ENCODE measurements at regions not wholly inside any gene's neighbourhood (a gene's known extent, or its start where the extent isn't known, plus 50 kb on each side); places are given as distances from the start of the nearest gene placed in this dataset.
"Not testable (repeated sequence)": the region's sequence is repeated elsewhere in the genome, so short reads cannot be mapped to it uniquely, and the experiment has no call there.

DNA sequence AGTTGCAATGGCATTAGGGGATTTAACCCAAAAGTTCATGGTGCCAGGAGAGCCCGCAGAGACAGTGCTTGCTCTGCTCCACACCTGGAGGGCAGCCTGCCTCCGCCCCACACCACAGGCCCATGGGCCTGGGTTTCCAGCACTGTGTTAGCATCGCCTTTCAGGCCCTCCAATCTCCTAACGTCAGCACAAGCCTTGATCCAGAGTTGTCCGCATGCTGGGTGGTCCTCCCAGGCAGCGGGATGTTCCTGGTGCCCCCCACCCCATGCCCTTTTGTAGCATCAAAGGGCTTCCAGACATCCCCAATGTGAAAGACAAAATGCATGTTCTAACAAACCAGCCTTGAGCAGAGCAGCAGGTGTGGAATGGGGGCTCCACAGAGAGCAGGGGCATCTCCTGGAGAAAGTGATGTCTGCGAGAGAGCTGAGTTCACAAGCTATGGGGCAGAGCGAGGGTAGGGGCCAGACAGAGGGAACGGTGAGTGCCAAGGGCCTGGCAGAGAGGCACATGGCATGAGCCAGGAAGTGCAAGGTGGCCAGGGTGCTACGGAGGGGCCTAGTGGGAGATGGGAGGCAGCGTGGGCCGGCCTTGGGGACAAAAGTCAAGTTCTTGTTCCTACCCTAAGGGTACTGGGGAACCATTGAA is 119.2 kb downstream of the CYP26B1 start:
- 88 to 93% methylated on average over 12 of the region's 12 CpGs for WGBS, 2 donors
- intact Hi-C loops (cut with DNase I; ENCODE audit: low total_unique reads): no loop called here
- peak; percentile 9 to 68 for DNase-seq (ENCODE audit: low spot score in 2 of 2)
- no peak overlapping the region for H3K4me3 ChIP-seq (ENCODE audit: low read depth, poor library complexity, severe bottlenecking)
- no peak for TF ChIP-seq POLR2A (IDR thresholded peaks at IDR 0.05)
- TF ChIP-seq, protein P1, sequence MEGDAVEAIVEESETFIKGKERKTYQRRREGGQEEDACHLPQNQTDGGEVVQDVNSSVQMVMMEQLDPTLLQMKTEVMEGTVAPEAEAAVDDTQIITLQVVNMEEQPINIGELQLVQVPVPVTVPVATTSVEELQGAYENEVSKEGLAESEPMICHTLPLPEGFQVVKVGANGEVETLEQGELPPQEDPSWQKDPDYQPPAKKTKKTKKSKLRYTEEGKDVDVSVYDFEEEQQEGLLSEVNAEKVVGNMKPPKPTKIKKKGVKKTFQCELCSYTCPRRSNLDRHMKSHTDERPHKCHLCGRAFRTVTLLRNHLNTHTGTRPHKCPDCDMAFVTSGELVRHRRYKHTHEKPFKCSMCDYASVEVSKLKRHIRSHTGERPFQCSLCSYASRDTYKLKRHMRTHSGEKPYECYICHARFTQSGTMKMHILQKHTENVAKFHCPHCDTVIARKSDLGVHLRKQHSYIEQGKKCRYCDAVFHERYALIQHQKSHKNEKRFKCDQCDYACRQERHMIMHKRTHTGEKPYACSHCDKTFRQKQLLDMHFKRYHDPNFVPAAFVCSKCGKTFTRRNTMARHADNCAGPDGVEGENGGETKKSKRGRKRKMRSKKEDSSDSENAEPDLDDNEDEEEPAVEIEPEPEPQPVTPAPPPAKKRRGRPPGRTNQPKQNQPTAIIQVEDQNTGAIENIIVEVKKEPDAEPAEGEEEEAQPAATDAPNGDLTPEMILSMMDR (IDR thresholded peaks at IDR 0.05): no peak

DNA sequence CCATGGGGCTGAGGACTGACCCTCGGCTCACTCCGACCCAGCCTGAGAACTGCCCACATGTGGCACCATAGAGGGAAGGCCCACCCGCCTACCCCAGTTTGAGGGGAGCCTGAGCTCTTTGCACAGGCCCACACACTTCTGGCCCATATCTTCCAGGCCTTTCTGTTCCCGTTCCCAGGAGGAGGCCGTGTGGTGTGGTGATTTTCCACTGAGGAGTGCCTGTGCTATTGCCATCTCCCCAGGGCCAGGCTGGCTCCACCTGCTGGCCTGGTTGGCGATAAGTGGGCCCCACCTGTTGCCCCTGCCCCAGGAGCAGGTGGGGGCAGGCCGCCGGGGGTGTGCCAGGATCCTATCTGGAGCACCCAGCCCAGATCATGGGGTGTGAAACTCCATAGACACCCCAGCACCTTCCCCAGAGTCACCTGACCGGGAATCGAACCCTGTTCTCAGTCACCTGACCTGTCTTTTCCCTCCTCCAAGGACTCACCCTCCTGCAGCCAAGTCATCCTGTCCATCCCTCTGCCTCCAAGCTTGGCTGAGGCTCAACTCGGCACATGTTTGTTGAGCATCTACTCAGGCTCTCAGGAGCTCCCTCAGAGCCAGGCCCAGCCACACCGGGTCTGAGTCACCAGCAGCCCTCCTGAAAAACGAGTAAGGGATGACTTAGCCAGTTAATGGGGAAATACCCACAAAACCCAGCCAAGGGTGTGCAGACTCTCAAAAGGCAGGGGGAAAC is 120.1 kb downstream of the CYP26B1 start:
- WGBS, 2 donors: 67 to 73% methylated on average over 9 to 13 of the region's 13 CpGs

DNA sequence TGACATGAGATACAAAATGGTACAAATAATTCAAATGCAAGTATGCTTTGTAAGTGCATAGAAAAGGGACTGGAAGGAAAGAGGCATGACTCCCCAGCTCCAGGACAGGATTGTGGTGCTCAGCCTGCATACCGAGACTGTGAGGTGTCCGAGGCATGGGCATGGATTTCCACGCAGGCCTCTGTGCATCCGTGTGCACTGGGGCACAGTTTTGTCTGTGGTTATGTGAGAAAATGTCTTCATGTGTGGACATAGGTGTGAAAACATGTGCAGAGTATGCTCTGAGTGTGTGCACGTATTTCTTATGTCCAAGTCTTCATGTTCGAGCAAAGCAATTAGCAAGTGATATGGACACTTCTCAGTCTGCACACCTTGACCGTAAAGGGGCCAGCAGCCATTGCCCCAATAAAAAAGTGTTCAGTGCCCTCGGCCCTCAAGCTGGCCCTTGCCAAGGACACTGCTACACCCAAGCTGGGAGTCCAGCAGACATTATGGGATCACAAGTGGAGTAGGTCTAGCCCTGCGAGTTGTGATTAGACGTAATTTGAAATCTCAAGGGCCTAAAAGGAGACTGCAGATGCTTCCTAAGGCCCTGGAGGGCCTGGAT is 120.7 kb downstream of the CYP26B1 start:
- WGBS, 2 donors: 89 to 90% methylated on average over 10 of the region's 10 CpGs
- intact Hi-C loops (cut with DNase I; ENCODE audit: low total_unique reads): no loop called here
- DNase-seq (ENCODE audit: low spot score in 2 of 2): peak; percentile 7 to 43
- no peak for TF ChIP-seq POLR2A (IDR thresholded peaks at IDR 0.05)
- TF ChIP-seq, protein P1 (IDR thresholded peaks at IDR 0.05): no peak
- no peak overlapping the region for H3K4me3 ChIP-seq (ENCODE audit: low read depth, poor library complexity, severe bottlenecking)

More for the DNA sequence above, 120.1 kb downstream of the CYP26B1 start:
- TF ChIP-seq POLR2A (IDR thresholded peaks at IDR 0.05): no peak
- TF ChIP-seq, protein P1 (IDR thresholded peaks at IDR 0.05): no peak
- intact Hi-C loops (cut with DNase I; ENCODE audit: low total_unique reads): no loop called here
- H3K4me3 ChIP-seq (ENCODE audit: low read depth, poor library complexity, severe bottlenecking): no peak overlapping the region
- DNase-seq (ENCODE audit: low spot score in 2 of 2): peak; percentile 17 to 83

DNA sequence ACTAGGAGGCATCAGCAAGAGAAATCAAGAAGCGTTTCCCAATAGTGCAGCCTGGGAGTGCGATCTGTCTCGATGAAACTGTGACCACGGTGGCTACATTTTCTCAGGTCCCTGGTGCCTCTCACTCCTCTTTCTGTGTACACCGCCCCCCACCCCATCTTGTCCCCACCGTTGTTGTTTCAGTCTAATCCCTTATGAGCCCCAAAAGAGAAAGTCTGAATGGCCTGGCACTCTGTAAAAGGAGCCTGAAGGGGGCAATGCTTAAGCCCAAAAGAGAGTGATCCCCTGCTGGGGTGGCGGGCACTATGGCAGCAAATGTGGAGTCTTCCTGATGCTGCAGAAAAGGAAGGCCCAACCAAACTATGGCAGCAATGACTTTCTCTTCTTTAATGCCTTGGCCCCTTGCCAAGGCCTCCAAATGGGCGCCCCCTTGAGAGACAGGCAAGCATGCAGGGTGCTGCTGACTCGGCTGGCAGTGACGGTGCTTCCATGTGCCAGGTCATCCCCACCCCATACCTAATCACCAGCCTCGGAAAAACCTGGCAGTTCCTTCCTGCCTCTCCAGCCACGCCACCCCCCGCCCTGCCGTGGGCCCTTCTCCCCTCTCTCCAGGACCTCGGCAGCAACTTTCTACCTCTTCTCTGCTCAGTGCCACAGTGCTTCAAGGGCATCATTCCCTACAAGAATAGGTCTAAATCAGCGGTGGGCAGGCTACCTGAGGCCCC is 123.0 kb downstream of the CYP26B1 start:
- WGBS, 2 donors: 70 to 74% methylated on average over 16 of the region's 16 CpGs
- intact Hi-C loops (cut with DNase I; ENCODE audit: low total_unique reads): no loop called here
- no peak overlapping the region for H3K4me3 ChIP-seq (ENCODE audit: low read depth, poor library complexity, severe bottlenecking)
- DNase-seq (ENCODE audit: low spot score in 2 of 2): peak; percentile 13 to 82
- TF ChIP-seq POLR2A (IDR thresholded peaks at IDR 0.05): no peak

DNA sequence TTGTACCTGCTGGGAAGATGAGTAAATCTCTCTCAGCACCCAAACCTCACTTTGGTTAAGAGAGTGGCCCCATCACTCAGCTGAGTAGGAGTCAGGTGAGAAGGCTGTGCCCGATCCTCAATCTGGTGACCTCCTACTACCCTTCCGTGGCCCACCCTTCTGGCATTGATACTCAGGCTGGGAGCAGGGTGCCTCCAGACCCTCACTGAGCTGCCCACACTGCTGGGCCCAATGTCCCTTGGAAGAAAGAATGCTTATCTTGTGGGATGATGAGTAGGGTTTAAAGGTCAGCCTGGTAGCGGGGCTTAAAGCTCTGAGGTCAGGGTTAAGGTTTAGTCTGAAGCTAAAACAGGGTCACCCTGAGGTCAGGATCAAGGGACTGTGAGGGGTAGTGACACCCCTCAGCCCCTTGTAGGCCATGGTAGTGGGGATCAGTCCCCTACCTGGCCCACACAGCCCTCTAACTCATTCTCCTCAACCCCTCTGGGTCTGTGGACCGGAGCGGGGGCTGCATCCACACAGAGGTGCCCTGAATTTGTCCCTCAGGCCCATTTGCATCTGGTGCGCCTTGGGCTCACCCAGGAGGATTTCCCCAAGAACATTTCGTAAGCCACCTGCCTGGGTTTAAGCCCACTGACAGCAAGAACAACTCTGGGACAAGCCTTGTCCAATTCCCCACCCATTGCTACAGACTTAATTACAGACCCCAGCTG is 123.8 kb downstream of the CYP26B1 start:
- WGBS, 2 donors: 93 to 97% methylated on average over 7 of the region's 7 CpGs
- TF ChIP-seq POLR2A (IDR thresholded peaks at IDR 0.05): no peak
- TF ChIP-seq, protein P1 (IDR thresholded peaks at IDR 0.05): no peak
- intact Hi-C loops (cut with DNase I; ENCODE audit: low total_unique reads): no loop called here
- DNase-seq (ENCODE audit: low spot score in 2 of 2): peak; percentile 11 to 76
- no peak overlapping the region for H3K4me3 ChIP-seq (ENCODE audit: low read depth, poor library complexity, severe bottlenecking)

DNA sequence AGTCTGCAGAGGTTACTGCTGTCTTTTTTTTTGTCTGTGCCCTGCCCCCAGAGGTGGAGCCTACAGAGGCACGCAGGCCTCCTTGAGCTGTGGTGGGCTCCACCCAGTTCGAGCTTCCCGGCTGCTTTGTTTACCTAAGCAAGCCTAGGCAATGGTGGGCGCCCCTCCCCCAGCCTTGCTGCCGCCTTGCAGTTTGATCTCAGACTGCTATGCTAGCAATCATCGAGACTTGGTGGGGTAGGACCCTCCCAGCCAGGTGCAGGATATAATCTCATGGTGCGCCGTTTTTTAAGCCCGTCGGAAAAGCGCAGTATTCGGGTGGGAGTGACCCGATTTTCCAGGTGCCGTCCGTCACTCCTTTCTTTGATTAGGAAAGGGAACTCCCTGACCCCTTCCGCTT is 126.3 kb downstream of the CYP26B1 start:
- DNase-seq (ENCODE audit: low spot score in 2 of 2): peak in 1 of 2 donors; percentile 34
- 87% methylated on average over 16 of the region's 16 CpGs for WGBS, 2 donors
- H3K4me3 ChIP-seq (ENCODE audit: low read depth, poor library complexity, severe bottlenecking); intact Hi-C loops (cut with DNase I; ENCODE audit: low total_unique reads): not testable (repeated sequence)
